Activated CD4-positive, alpha-beta T cell treated with anti-CD3 and anti-CD28 coated beads, Interleukin-2, amount 50 U/mL, for 4 hours (primary cell): ENCODE measurements at regions not wholly inside any gene's neighbourhood (a gene's known extent, or its start where the extent isn't known, plus 50 kb on each side); places are given as distances from the start of the nearest gene placed in this dataset.
"Not testable (repeated sequence)": the region's sequence is repeated elsewhere in the genome, so short reads cannot be mapped to it uniquely, and the experiment has no call there.

Source experiments
- DNase-seq, 2 experiments: peaks; one replicate each; pipeline ENCODE4 v3.0.0-alpha.2; 2020

GRCh38 chr13:62512194-62513141 is 1096.8 kb upstream of the PCDH20 start:
- DNase-seq: no peak

GRCh38 chr13:62510906-62511655 is 1095.4 kb upstream of the PCDH20 start:
- DNase-seq: no peak

- no peak for DNase-seq
Observed at GRCh38 chr13:62502588-62502987, 1086.9 kb upstream of the PCDH20 start.

GRCh38 chr13:62489731-62490130 is 1074.1 kb upstream of the PCDH20 start:
- no peak for DNase-seq

GRCh38 chr13:62483774-62484173 is 1068.1 kb upstream of the PCDH20 start:
- DNase-seq: no peak

- no peak for DNase-seq
Observed at GRCh38 chr13:62482351-62482750, 1066.7 kb upstream of the PCDH20 start.

GRCh38 chr13:62473944-62474237 is 1058.2 kb upstream of the PCDH20 start:
- DNase-seq: no peak

GRCh38 chr13:62473190-62473943 is 1057.7 kb upstream of the PCDH20 start:
- no peak for DNase-seq

GRCh38 chr13:62453761-62454160 is 1038.1 kb upstream of the PCDH20 start:
- no peak for DNase-seq

GRCh38 chr13:62450759-62451158 is 1035.1 kb upstream of the PCDH20 start:
- DNase-seq: no peak

- not testable (repeated sequence) for DNase-seq
Observed at GRCh38 chr13:62447771-62448382, 1032.2 kb upstream of the PCDH20 start.

GRCh38 chr13:62444805-62445204 is 1029.2 kb upstream of the PCDH20 start:
- DNase-seq: no peak

- no peak for DNase-seq
Observed at GRCh38 chr13:62434081-62434480, 1018.4 kb upstream of the PCDH20 start.

- DNase-seq: no peak
Observed at GRCh38 chr13:62433660-62434059, 1018.0 kb upstream of the PCDH20 start.

GRCh38 chr13:62432906-62433305 is 1017.3 kb upstream of the PCDH20 start:
- DNase-seq: no peak

- no peak for DNase-seq
Observed at GRCh38 chr13:62432295-62432694, 1016.6 kb upstream of the PCDH20 start.

GRCh38 chr13:62431852-62432251 is 1016.2 kb upstream of the PCDH20 start:
- DNase-seq: no peak

GRCh38 chr13:62418872-62419271 is 1003.2 kb upstream of the PCDH20 start:
- DNase-seq: no peak

GRCh38 chr13:62418376-62418775 is 1002.7 kb upstream of the PCDH20 start:
- no peak for DNase-seq

GRCh38 chr13:62407871-62408270 is 992.2 kb upstream of the PCDH20 start:
- no peak for DNase-seq

- DNase-seq: no peak
Observed at GRCh38 chr13:62388515-62388914, 972.9 kb upstream of the PCDH20 start.

- no peak for DNase-seq
Observed at GRCh38 chr13:62387647-62388046, 972.0 kb upstream of the PCDH20 start.

GRCh38 chr13:62379241-62379640 is 963.6 kb upstream of the PCDH20 start:
- DNase-seq: not testable (repeated sequence)
